ENCODE measurements at regions not wholly inside any gene's neighbourhood (a gene's known extent, or its start where the extent isn't known, plus 50 kb on each side); places are given as distances from the start of the nearest gene placed in this dataset.
"Not testable (repeated sequence)": the region's sequence is repeated elsewhere in the genome, so short reads cannot be mapped to it uniquely, and the experiment has no call there.

GRCh38 chr3:177802151-177802900, 605.0 kb upstream of the TBL1XR1 start:
- no peak for DNase-seq (ENCODE audit: extremely low read depth, low read depth)
- H3K4me3 ChIP-seq (replicated peaks; ENCODE audit: low read depth, low read length), result no peak overlapping the region
- TF ChIP-seq CTCF (IDR thresholded peaks at IDR 0.05; ENCODE audit: low read depth, low read length, missing control alignments), result no peak

GRCh38 chr3:177803500-177803899, 606.2 kb upstream of the TBL1XR1 start:
- no peak overlapping the region for H3K4me3 ChIP-seq (replicated peaks; ENCODE audit: low read depth, low read length)
- no peak for DNase-seq (ENCODE audit: extremely low read depth, low read depth)
- TF ChIP-seq CTCF (IDR thresholded peaks at IDR 0.05; ENCODE audit: low read depth, low read length, missing control alignments), result no peak

GRCh38 chr3:177804032-177804431, 606.8 kb upstream of the TBL1XR1 start:
- no peak for DNase-seq (ENCODE audit: extremely low read depth, low read depth)
- H3K4me3 ChIP-seq (replicated peaks; ENCODE audit: low read depth, low read length), result no peak overlapping the region
- TF ChIP-seq CTCF (IDR thresholded peaks at IDR 0.05; ENCODE audit: low read depth, low read length, missing control alignments), result no peak

GRCh38 chr3:177804646-177805045, 607.4 kb upstream of the TBL1XR1 start:
- no peak for TF ChIP-seq CTCF (IDR thresholded peaks at IDR 0.05; ENCODE audit: low read depth, low read length, missing control alignments)
- DNase-seq (ENCODE audit: extremely low read depth, low read depth), result no peak
- no peak overlapping the region for H3K4me3 ChIP-seq (replicated peaks; ENCODE audit: low read depth, low read length)

GRCh38 chr3:177807150-177807875, 610.0 kb upstream of the TBL1XR1 start:
- no peak for TF ChIP-seq CTCF (IDR thresholded peaks at IDR 0.05; ENCODE audit: low read depth, low read length, missing control alignments)
- no peak overlapping the region for H3K4me3 ChIP-seq (replicated peaks; ENCODE audit: low read depth, low read length)
- no peak for DNase-seq (ENCODE audit: extremely low read depth, low read depth)

GRCh38 chr3:177808928-177809478, 611.7 kb upstream of the TBL1XR1 start:
- not testable (repeated sequence) for DNase-seq (ENCODE audit: extremely low read depth, low read depth); H3K4me3 ChIP-seq (replicated peaks; ENCODE audit: low read depth, low read length)

GRCh38 chr3:177810162-177810623, 612.9 kb upstream of the TBL1XR1 start:
- H3K4me3 ChIP-seq (replicated peaks; ENCODE audit: low read depth, low read length), result no peak overlapping the region
- TF ChIP-seq CTCF (IDR thresholded peaks at IDR 0.05; ENCODE audit: low read depth, low read length, missing control alignments), result no peak
- no peak for DNase-seq (ENCODE audit: extremely low read depth, low read depth)

Data from HFF-Myc (cell line).